ENCODE measurements at regions not wholly inside any gene's neighbourhood (a gene's known extent, or its start where the extent isn't known, plus 50 kb on each side); places are given as distances from the start of the nearest gene placed in this dataset.

GRCh38 chr5:114001076-114001475 is 360.8 kb upstream of the KCNN2 start:
- TF ChIP-seq PPARA (CRISPR knock-in tag; IDR thresholded peaks at IDR 0.05; ENCODE audit: borderline replicate concordance) = no peak
- no peak for TF ChIP-seq SNAI2 (CRISPR knock-in tag; IDR thresholded peaks at IDR 0.05)
- TF ChIP-seq PATZ1 (CRISPR knock-in tag; IDR thresholded peaks at IDR 0.05; ENCODE audit: borderline replicate concordance) = no peak
- TF ChIP-seq RARB (CRISPR knock-in tag; IDR thresholded peaks at IDR 0.05) = no peak
- no peak for TF ChIP-seq ESRRG (CRISPR knock-in tag; IDR thresholded peaks at IDR 0.05)
- no peak for TF ChIP-seq CSRNP3 (CRISPR knock-in tag; IDR thresholded peaks at IDR 0.05)
- no peak for TF ChIP-seq CREB5 (CRISPR knock-in tag; IDR thresholded peaks at IDR 0.05; ENCODE audit: low read depth)
- no peak for TF ChIP-seq ZNF565 (CRISPR knock-in tag; conservative IDR thresholded peaks at IDR 0.05; ENCODE audit: low read depth)

Data from SK-N-SH treated with all-trans-retinoic acid at 6 μM for 48 hours (cell line).